ENCODE measurements at regions not wholly inside any gene's neighbourhood (a gene's known extent, or its start where the extent isn't known, plus 50 kb on each side); places are given as distances from the start of the nearest gene placed in this dataset.

DNA sequence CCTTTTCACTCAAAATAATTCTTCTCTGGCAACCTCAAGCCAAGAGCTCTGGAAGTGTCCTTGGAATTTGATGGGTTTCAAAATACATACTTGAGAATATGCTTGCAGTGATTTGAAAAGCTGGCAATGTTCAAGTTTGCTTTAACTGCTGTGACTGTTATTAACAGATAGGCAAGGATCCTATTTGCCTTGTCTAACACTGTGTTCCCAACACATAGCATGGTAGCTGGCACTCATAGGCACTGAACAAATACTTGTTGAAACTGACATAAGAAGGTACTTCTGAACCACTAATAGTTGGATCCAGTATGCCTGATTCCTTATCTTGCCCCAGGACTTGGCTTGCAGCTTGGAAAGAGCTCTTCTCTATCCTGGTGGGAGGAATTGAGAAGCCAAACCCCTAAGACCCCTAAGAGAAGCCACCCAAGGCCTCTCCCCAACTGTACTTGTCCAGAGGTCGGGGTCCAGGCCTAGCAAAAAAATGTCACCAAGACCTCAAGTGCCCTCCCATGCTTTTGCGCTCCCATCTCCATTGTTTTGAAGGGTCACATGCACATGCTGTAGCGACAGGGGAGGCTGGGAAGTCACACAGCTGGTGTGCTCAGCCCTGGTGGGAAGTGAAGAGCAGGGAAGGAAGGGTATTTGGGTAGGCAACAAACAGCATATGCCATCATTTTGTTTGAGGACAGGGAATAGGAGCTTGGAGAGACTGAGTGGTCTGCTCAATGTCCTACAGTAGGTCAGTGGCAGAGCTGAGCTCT is 118.4 kb upstream of the HAAO start:
- Histone ChIP-seq H3K9me3 (ENCODE audit: low read length) (peaks cover 2% of the 10 kb centered on the region), H3K27me3 (ENCODE audit: insufficient read depth, low read length) (no peaks in the 10 kb centered on the region), H3K4me3 (ENCODE audit: low read length) (no peak overlapping the region), H3K4me1 (ENCODE audit: insufficient read depth, low read length) (peaks cover 18% of the 10 kb centered on the region), H2AFZ (ENCODE audit: low read depth, low read length) (no peak overlapping the region), H3K36me3 (ENCODE audit: insufficient read depth, low read length) (no peaks in the 10 kb centered on the region)

DNA sequence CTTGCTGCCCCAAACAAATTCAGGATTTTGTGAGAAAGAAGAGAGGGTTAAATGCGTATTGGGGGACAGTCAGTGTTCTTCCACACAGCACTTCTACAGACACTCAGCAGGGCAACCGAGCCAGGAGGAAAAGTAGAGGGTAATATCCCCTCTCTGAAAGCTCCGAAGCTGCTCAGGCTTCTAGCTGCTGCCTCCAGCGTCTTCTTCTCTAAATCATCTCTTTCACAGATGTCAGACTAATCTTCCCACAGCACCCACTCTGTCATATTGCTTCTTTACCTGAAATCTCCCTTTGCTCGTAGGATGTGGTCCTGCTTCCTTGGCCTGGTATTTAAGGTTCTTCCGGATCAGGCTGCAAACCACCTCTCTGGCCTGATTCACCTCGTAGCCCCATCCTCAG is 117.6 kb upstream of the HAAO start:
- peaks cover 18% of the 10 kb centered on the region for H3K4me1 ChIP-seq (ENCODE audit: insufficient read depth, low read length)
- H2AFZ ChIP-seq (ENCODE audit: low read depth, low read length), result no peak overlapping the region
- no peaks in the 10 kb centered on the region for H3K27me3 ChIP-seq (ENCODE audit: insufficient read depth, low read length)

GRCh38 chr2:42908518-42909200 is 116.3 kb upstream of the HAAO start:
- Histone ChIP-seq H3K9me3 (ENCODE audit: low read length) (no peaks in the 10 kb centered on the region), H3K36me3 (ENCODE audit: insufficient read depth, low read length) (no peaks in the 10 kb centered on the region), H3K27me3 (ENCODE audit: insufficient read depth, low read length) (no peaks in the 10 kb centered on the region), H3K4me3 (ENCODE audit: low read length) (no peak overlapping the region), H3K4me1 (ENCODE audit: insufficient read depth, low read length) (peaks cover 18% of the 10 kb centered on the region), H2AFZ (ENCODE audit: low read depth, low read length) (no peak overlapping the region)

More for the DNA sequence above, 117.6 kb upstream of the HAAO start:
- no peaks in the 10 kb centered on the region for H3K36me3 ChIP-seq (ENCODE audit: insufficient read depth, low read length)
- H3K4me3 ChIP-seq (ENCODE audit: low read length), result no peak overlapping the region
- no peaks in the 10 kb centered on the region for H3K9me3 ChIP-seq (ENCODE audit: low read length)

DNA sequence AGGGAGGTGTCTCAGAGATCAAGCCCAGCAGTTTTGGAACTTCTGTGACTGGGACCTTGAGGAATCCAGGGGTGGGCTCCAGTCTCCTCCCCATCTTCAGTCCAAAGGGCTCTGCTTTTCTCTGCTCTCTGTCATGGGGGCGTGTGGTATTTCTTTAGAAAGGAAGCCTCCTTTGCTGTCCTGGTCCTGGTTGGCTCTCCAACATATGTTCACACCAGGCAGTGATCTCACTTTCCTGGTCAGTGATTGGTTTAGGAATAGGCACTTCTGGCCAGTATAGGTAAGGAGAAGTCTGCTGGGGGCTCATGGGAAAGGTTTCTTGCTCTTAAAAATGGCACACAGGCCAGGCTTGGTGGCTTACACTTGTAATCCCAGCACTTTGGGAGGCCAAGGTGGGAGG is 115.5 kb upstream of the HAAO start:
- Histone ChIP-seq H3K9me3 (ENCODE audit: low read length) (no peaks in the 10 kb centered on the region), H3K4me3 (ENCODE audit: low read length) (no peak overlapping the region), H3K36me3 (ENCODE audit: insufficient read depth, low read length) (no peaks in the 10 kb centered on the region), H3K27me3 (ENCODE audit: insufficient read depth, low read length) (no peaks in the 10 kb centered on the region), H2AFZ (ENCODE audit: low read depth, low read length) (no peak overlapping the region), H3K4me1 (ENCODE audit: insufficient read depth, low read length) (peaks cover 18% of the 10 kb centered on the region)

- H3K4me1 ChIP-seq (ENCODE audit: insufficient read depth, low read length), result peaks cover 18% of the 10 kb centered on the region
- H3K4me3 ChIP-seq (ENCODE audit: low read length), result no peak overlapping the region
- H3K27me3 ChIP-seq (ENCODE audit: insufficient read depth, low read length), result no peaks in the 10 kb centered on the region
- H2AFZ ChIP-seq (ENCODE audit: low read depth, low read length), result no peak overlapping the region
- H3K36me3 ChIP-seq (ENCODE audit: insufficient read depth, low read length), result no peaks in the 10 kb centered on the region
- H3K9me3 ChIP-seq (ENCODE audit: low read length), result no peaks in the 10 kb centered on the region
Measured at GRCh38 chr2:42906557-42907411, 114.4 kb upstream of the HAAO start.

GRCh38 chr2:42906111-42906556 is 113.8 kb upstream of the HAAO start:
- H3K9me3 ChIP-seq (ENCODE audit: low read length), result no peaks in the 10 kb centered on the region
- no peaks in the 10 kb centered on the region for H3K36me3 ChIP-seq (ENCODE audit: insufficient read depth, low read length)
- no peaks in the 10 kb centered on the region for H3K27me3 ChIP-seq (ENCODE audit: insufficient read depth, low read length)
- H2AFZ ChIP-seq (ENCODE audit: low read depth, low read length), result no peak overlapping the region
- peaks cover 16% of the 10 kb centered on the region for H3K4me1 ChIP-seq (ENCODE audit: insufficient read depth, low read length)
- no peak overlapping the region for H3K4me3 ChIP-seq (ENCODE audit: low read length)

- Histone ChIP-seq H2AFZ (ENCODE audit: low read depth, low read length) (no peak overlapping the region), H3K4me1 (ENCODE audit: insufficient read depth, low read length) (peaks cover 12% of the 10 kb centered on the region), H3K9me3 (ENCODE audit: low read length) (no peaks in the 10 kb centered on the region), H3K4me3 (ENCODE audit: low read length) (no peak overlapping the region), H3K36me3 (ENCODE audit: insufficient read depth, low read length) (no peaks in the 10 kb centered on the region), H3K27me3 (ENCODE audit: insufficient read depth, low read length) (no peaks in the 10 kb centered on the region)
Measured at GRCh38 chr2:42905341-42906110, 113.1 kb upstream of the HAAO start.

- Histone ChIP-seq H3K4me3 (ENCODE audit: low read length) (no peak overlapping the region), H3K27me3 (ENCODE audit: insufficient read depth, low read length) (no peaks in the 10 kb centered on the region), H3K9me3 (ENCODE audit: low read length) (no peaks in the 10 kb centered on the region), H2AFZ (ENCODE audit: low read depth, low read length) (no peak overlapping the region), H3K4me1 (ENCODE audit: insufficient read depth, low read length) (peaks cover 12% of the 10 kb centered on the region), H3K36me3 (ENCODE audit: insufficient read depth, low read length) (no peaks in the 10 kb centered on the region)
Measured at GRCh38 chr2:42904576-42904876, 112.1 kb upstream of the HAAO start.

DNA sequence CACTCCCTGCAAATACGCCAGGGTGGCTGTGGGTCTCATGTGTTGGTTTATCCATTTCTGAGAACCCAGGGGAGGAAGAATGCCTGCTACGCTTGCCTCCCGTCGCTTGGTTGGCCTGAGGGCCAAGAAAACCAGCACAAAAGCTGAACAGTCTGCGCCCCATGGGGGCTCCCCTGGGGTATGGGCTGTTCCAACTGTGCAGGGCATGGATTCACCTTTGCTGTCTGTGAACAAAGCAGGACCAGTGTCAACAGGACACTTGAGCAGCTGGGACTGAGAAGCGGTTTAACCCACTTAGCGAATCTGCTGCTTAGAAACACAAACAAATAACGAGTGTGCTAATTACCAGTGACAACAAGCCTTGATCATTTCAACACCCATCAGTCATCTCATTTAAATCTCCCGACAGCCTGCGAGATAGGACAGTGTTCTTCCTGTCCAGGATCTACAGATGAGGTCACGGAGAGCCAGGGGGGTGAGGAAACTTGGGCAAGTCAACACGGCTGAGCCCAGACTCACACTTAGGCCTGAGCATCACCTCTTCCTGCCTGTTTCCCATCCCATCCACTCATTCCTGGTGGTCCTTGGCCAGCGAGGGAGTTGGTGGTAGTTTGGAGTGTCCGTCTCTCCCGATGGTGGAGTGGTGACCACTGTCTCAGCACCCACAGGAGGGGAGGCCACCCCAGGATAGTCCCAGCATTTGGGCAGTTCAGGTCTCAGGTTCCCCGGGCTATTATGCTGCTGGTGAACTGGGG is 111.6 kb upstream of the HAAO start:
- no peaks in the 10 kb centered on the region for H3K27me3 ChIP-seq (ENCODE audit: insufficient read depth, low read length)
- no peaks in the 10 kb centered on the region for H3K9me3 ChIP-seq (ENCODE audit: low read length)
- H2AFZ ChIP-seq (ENCODE audit: low read depth, low read length), result no peak overlapping the region
- peaks cover 12% of the 10 kb centered on the region for H3K4me1 ChIP-seq (ENCODE audit: insufficient read depth, low read length)
- no peaks in the 10 kb centered on the region for H3K36me3 ChIP-seq (ENCODE audit: insufficient read depth, low read length)
- no peak overlapping the region for H3K4me3 ChIP-seq (ENCODE audit: low read length)

- no peaks in the 10 kb centered on the region for H3K9me3 ChIP-seq (ENCODE audit: low read length)
- H3K4me1 ChIP-seq (ENCODE audit: insufficient read depth, low read length), result peaks cover 12% of the 10 kb centered on the region
- H3K36me3 ChIP-seq (ENCODE audit: insufficient read depth, low read length), result no peaks in the 10 kb centered on the region
- no peak overlapping the region for H2AFZ ChIP-seq (ENCODE audit: low read depth, low read length)
- H3K27me3 ChIP-seq (ENCODE audit: insufficient read depth, low read length), result no peaks in the 10 kb centered on the region
- no peak overlapping the region for H3K4me3 ChIP-seq (ENCODE audit: low read length)
Measured at GRCh38 chr2:42902939-42903709, 110.7 kb upstream of the HAAO start.

DNA sequence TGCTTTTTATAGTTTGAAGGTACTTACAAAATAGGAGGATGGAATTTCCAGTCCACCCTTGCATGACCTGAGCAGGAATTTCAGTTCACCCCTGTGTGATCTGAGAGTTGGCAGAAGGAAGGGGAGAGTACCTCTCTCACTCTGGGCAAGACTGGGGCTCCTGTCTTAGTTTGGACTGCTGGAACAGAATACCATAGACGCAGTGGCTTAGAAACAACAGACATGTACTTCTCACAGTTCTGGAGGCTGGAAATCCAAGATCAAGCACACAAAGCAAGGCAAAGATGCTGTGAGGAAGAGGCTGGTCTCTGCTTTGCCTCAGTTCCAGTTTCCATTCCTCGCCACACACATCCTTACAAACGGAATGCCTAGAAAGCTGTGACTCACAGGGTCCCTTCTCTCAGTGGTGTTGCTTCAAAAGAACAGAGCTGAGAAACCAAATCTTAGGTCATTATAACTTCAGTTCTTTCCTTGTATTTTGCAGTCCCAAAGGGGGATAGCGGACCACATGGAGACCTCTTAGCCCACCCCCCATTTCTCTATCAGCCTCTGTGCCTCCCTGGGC is 108.8 kb upstream of the HAAO start:
- no peak overlapping the region for H3K4me3 ChIP-seq (ENCODE audit: low read length)

More for the DNA sequence above, 108.8 kb upstream of the HAAO start:
- H3K27me3 ChIP-seq (ENCODE audit: insufficient read depth, low read length), result no peaks in the 10 kb centered on the region
- H3K36me3 ChIP-seq (ENCODE audit: insufficient read depth, low read length), result no peaks in the 10 kb centered on the region
- no peaks in the 10 kb centered on the region for H3K4me1 ChIP-seq (ENCODE audit: insufficient read depth, low read length)
- no peak overlapping the region for H2AFZ ChIP-seq (ENCODE audit: low read depth, low read length)
- H3K9me3 ChIP-seq (ENCODE audit: low read length), result peaks cover 3% of the 10 kb centered on the region
